NCI-H146 treated with DMSO at 0.1 percent for 48 hours (cell line): ENCODE measurements at regions not wholly inside any gene's neighbourhood (a gene's known extent, or its start where the extent isn't known, plus 50 kb on each side); places are given as distances from the start of the nearest gene placed in this dataset.

Experiments used
- DNase-seq: peaks from one replicate; lab custom pipeline; 2025; ENCODE audit not compliant: unreplicated experiment; lab: John Stamatoyannopoulos, UW

GRCh38 chr6:169048185-169048864, 205.3 kb downstream of the THBS2 start:
- DNase-seq: peak; percentile 98

GRCh38 chr6:169047345-169047744, 206.3 kb downstream of the THBS2 start:
- DNase-seq: no peak

- no peak for DNase-seq
Measured at GRCh38 chr6:169046483-169047192, 207.0 kb downstream of the THBS2 start.

DNA sequence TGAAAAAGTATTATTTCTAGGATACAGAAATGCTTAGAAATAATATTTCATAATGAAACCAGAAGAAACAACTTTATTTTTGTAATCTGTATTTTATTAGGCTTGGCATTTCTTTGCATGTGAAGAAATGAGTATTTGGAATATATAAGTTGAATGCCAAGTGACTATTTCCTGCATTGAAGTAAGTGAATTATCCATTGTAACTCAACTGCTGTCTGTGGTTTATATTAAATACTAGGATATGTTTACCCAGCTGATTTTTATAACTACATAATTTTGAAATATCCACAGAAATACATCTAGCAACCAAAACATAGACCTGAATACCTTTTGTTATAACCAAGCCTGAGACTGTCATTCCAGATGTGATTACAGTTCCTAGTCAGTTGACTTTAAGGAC, 207.6 kb downstream of the THBS2 start:
- no peak for DNase-seq

GRCh38 chr6:169045486-169045885, 208.2 kb downstream of the THBS2 start:
- peak; percentile 94 for DNase-seq

DNA sequence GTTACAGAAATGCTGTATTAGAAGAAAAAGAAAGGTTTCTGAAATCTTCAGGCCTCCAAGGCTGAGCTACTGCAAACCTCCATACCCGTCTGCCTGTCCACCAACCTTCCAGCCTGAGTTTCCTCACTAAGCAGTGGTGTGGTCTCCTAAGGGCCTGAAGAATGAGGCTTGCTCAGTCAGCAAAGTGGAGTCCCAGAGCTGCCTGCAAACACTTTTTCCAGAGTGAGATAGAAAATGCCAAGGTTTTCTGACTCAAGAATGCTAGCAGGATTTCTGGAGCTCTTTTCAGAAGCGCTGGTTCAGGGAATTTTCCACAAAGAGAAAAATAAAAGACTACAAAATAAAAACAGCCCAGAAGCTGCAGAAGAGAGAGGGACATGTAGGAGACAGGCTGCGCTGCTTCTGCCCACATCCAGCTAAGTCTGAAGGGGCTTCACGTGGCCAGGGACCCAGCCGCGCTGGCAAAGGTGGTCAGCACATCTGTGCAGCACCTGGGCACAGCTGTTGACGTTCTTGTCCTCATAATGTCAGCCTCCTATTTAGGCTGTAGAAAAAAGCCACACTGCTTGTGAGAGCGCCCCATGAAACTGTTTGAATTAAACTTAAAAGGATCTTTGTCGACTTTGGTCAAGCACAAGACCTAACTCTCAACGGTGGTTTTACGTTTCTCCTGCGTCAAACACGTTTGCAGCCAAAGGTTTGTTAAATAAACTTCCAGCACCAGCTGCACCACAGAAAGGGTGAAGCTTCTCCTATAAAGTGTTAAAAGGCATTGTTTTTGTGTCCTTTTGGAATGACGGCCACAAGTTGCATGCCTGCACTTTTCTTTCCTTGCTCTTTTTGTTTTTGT, 209.0 kb downstream of the THBS2 start:
- no peak for DNase-seq

DNA sequence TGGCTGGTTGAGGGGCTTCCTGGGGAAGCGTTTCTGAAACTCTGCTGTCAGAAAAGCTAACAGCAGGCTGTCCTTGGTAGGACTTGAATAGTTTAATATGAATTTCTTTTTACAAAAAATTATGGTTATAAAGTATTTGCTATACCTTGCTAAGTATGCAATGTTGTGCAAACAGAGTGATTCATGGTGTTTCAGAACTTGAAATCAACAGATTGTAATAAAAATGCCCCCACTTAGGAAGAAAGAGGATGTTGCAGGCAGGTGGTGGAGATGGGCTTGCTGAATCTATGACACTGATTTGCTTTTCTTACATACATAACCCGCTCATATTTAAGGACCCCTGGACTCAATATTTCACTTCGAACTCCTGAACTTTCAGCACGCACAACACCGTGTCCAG, 211.6 kb downstream of the THBS2 start:
- DNase-seq: peak; percentile 60

DNA sequence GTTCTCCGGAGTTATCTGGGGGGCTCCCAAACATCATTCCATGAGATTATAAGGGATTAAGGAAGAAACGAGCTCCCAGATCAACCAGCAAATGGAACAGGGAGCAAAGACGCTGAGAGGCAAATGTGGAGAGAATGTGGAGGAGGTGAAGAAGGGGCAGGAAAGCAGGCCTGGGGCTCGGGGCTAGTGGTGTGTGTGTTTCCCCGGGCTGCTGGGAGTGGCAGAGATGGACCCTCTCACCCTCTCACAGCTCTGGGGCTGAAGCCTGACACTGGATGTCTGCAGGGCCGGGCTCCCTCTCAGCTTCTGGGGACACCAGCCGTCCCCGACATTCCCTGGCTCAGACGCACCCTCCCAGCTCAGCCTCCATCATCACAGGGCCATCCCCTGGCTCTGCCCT, 212.6 kb downstream of the THBS2 start:
- DNase-seq: no peak

DNA sequence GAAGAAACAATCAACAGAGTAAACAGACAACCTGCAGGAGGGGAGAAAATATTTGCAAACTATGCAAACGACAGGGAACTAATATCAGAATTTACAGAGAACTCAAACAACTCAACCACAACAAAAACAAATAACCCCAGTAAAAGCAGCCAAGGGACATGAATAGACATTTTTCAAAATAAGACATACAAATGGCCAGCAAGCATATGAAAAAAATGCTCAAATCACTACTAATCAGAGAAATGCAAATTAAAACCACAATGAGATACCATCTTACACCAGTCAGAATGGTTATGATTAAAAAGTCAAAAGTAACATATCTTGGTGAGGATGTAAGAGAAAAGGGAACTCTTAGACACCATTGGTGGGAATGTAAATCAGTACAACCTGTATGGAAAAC, 215.0 kb downstream of the THBS2 start:
- no peak for DNase-seq

GRCh38 chr6:169035385-169036240, 218.0 kb downstream of the THBS2 start:
- DNase-seq: no peak

GRCh38 chr6:169034516-169035167, 219.0 kb downstream of the THBS2 start:
- no peak for DNase-seq

DNA sequence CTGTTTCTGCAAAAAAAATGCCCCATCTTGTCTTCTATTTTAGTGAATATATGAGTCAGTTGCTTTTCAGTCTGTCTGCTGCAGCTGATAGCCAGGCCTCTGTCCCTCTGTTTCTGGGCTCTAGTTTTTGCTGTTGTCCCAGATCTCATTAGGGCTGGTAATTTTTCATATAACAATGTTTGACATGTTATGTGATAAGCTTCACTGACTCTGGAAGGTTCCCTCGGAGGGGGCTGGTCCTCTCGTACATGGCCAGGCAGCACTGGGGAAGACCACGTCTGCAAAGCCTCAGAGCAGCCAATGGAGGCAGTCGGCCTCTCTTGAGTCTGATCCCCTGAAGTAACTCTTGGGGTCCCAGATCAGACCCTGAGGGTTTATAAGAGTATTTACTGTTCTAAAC, 223.8 kb downstream of the THBS2 start:
- DNase-seq: no peak

- no peak for DNase-seq
Measured at GRCh38 chr6:169028343-169028742, 225.3 kb downstream of the THBS2 start.

GRCh38 chr6:169026175-169026574, 227.5 kb downstream of the THBS2 start:
- no peak for DNase-seq

- DNase-seq: no peak
Measured at GRCh38 chr6:169024047-169024660, 229.5 kb downstream of the THBS2 start.

- no peak for DNase-seq
Measured at GRCh38 chr6:169023161-169023874, 230.3 kb downstream of the THBS2 start.

GRCh38 chr6:169022079-169022478, 231.6 kb downstream of the THBS2 start:
- DNase-seq: no peak

GRCh38 chr6:169020821-169021220, 232.8 kb downstream of the THBS2 start:
- DNase-seq: no peak

- DNase-seq: no peak
Measured at GRCh38 chr6:169019727-169020491, 233.7 kb downstream of the THBS2 start.
